GM18502 (cell line): ENCODE measurements at regions not wholly inside any gene's neighbourhood (a gene's known extent, or its start where the extent isn't known, plus 50 kb on each side); places are given as distances from the start of the nearest gene placed in this dataset.

Experiments used
- ATAC-seq: cut with Tn5 transposase; IDR thresholded peaks from one replicate; pipeline ENCODE4 v1.9.1; 2021; ENCODE audit warnings: mild to moderate bottlenecking; ENCODE audit not compliant: unreplicated experiment, poor library complexity

- no peak for ATAC-seq
These were observed 82.2 kb upstream of the BRINP1 start for GRCh38 chr9:119451426-119451825.

GRCh38 chr9:119443179-119443578 is 73.9 kb upstream of the BRINP1 start:
- no peak for ATAC-seq

GRCh38 chr9:119441832-119442231 is 72.6 kb upstream of the BRINP1 start:
- no peak for ATAC-seq

- no peak for ATAC-seq
These were observed 72.1 kb upstream of the BRINP1 start for GRCh38 chr9:119441338-119441737.

- ATAC-seq = no peak
These were observed 67.0 kb upstream of the BRINP1 start for GRCh38 chr9:119436261-119436660.

- no peak for ATAC-seq
These were observed 65.8 kb upstream of the BRINP1 start for GRCh38 chr9:119435076-119435475.

- ATAC-seq = no peak
These were observed 63.2 kb upstream of the BRINP1 start for GRCh38 chr9:119432428-119432827.

GRCh38 chr9:119429302-119429701 is 60.1 kb upstream of the BRINP1 start:
- no peak for ATAC-seq

GRCh38 chr9:119420231-119420630 is 51.0 kb upstream of the BRINP1 start:
- ATAC-seq = no peak
